SH-SY5Y (cell line): ENCODE measurements at regions not wholly inside any gene's neighbourhood (a gene's known extent, or its start where the extent isn't known, plus 50 kb on each side); places are given as distances from the start of the nearest gene placed in this dataset.

Experiments used
- GATA2 ChIP-seq: IDR thresholded peaks from 2 replicates; pipeline ENCODE4 v1.6.1; 2011; ENCODE audit warnings: mild to moderate bottlenecking, low read depth, low read length
- GATA3 ChIP-seq: IDR thresholded peaks from 2 replicates; pipeline ENCODE4 v1.6.1; 2011; ENCODE audit warnings: low read depth, mild to moderate bottlenecking, low read length, moderate library complexity

DNA sequence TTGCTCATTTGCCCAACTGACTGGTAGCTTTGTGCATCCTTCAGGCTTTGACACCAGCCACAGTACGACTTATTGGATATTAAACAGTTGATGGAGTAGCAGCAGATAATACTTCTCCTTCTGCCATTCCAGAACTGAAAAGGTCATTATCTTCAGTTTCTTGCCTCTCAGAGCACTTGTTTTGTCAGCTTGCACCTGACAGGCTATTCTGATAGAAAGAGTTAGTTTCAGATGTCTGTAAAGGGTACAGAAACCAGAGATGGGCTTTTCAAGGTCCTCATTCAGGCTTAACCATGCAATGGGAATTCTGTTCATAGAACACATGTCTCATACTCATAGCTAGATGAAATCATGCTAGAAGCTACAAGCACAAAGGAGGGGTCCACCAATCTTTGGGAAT is 367.2 kb downstream of the OTOL1 start:
- TF ChIP-seq GATA2, result no peak
- no peak for TF ChIP-seq GATA3
